Right lobe of liver (tissue), 6 donors: ENCODE measurements at regions not wholly inside any gene's neighbourhood (a gene's known extent, or its start where the extent isn't known, plus 50 kb on each side); places are given as distances from the start of the nearest gene placed in this dataset.

ENCODE experiments used
- ATAC-seq, 4 donors: fragments of 200-7000 bp; cut with Tn5 transposase; one replicate each; pipeline ENCODE4 v1.9.1; 2020; ENCODE audit warnings: mild to moderate bottlenecking in 4 of 4, moderate library complexity in 4 of 4
- DNase-seq, 3 donors: peaks; one replicate each; pipeline ENCODE4 v3.0.0-alpha.2; 2020
- H3K27ac ChIP-seq, 3 donors: fragments of 200-600 bp; one replicate each; pipeline ENCODE4 v1.8.0; 2022
- H3K27me3 ChIP-seq, 2 donors: fragments of 200-600 bp; one replicate each; pipeline ENCODE4 v1.8.0; 2022
- H3K36me3 ChIP-seq, 4 donors: fragments of 200-600 bp; sonication (generic) in 1 of 4; one replicate each; pipeline versions ENCODE4 v1.5.1 to v1.8.0; 2017 to 2022; ENCODE audit warnings: control low read depth in 1 of 4
- H3K4me1 ChIP-seq, 4 donors: fragments of 200-600 bp; sonication (generic) in 1 of 4; one replicate each; pipeline versions ENCODE4 v1.5.1 to v1.8.0; 2017 to 2022; ENCODE audit warnings: control low read depth in 1 of 4
- H3K4me3 ChIP-seq, 3 donors: fragments of 200-600 bp; one replicate each; pipeline ENCODE4 v1.8.0; 2022
- H3K9me3 ChIP-seq, 4 donors: fragments of 200-600 bp; sonication (generic) in 1 of 4; one replicate each; pipeline versions ENCODE4 v1.5.1 to v1.8.0; 2017 to 2022; ENCODE audit warnings: control low read depth in 1 of 4
- POLR2A ChIP-seq: fragments of 450-650 bp; IDR thresholded peaks from one replicate; pipeline ENCODE4 v1.6.1; 2017; ENCODE audit warnings: antibody characterized with exemption, mild to moderate bottlenecking
- WGBS: methylation state at CpG from one replicate; pipeline ENCODE4 v1.1.6; 2018; ENCODE audit warnings: low coverage, low lambda C conversion rate; ENCODE audit not compliant: insufficient coverage; ENCODE audit errors: missing lambda C conversion rate; 5-methylcytosine and 5-hydroxymethylcytosine counted together
- intact Hi-C, 2 donors: fragments of 100-400 bp; cut with DNase I; formaldehyde crosslinking; loops; one replicate each; pipeline versions ENCODE4 v1.11.2 to v1.14.1; 2022
- TF ChIP-seq, protein P1 (sequence below), 4 donors: fragments of 200-600 bp in 3 of 4; fragments of 450-650 bp in 1 of 4; IDR thresholded peaks; one replicate each; pipeline versions ENCODE4 v1.5.1 to v1.8.0; 2016 to 2022; ENCODE audit warnings: antibody characterized with exemption in 4 of 4, mild to moderate bottlenecking in 2 of 4
- donor health status: DM: no; HTN: yes; CAD: no.
- donor health status: DM: no; HTN: no; CAD: no.
- donor health status: DM: no; HTN: no; CAD: no.
- donor health status: DM: no; HTN: yes; CAD: no.
- donor health status: DM: no; HTN: yes; CAD: no.

GRCh38 chr3:59688636-59689035 is 638.8 kb upstream of the CFAP20DC start:
- Histone ChIP-seq H3K27ac (no peak overlapping the region), H3K4me3 (no peak overlapping the region), H3K9me3 (no peaks in the 10 kb centered on the region), H3K27me3 (no peaks in the 10 kb centered on the region), H3K36me3 (no peaks in the 10 kb centered on the region), H3K4me1 (no peaks in the 10 kb centered on the region)
- intact Hi-C loops: no loop called here
- DNase-seq (no peak), ATAC-seq (no peak)
- 63% methylated on average over 2 of the region's 2 CpGs for WGBS
- no peak for TF ChIP-seq POLR2A
- TF ChIP-seq, protein P1, sequence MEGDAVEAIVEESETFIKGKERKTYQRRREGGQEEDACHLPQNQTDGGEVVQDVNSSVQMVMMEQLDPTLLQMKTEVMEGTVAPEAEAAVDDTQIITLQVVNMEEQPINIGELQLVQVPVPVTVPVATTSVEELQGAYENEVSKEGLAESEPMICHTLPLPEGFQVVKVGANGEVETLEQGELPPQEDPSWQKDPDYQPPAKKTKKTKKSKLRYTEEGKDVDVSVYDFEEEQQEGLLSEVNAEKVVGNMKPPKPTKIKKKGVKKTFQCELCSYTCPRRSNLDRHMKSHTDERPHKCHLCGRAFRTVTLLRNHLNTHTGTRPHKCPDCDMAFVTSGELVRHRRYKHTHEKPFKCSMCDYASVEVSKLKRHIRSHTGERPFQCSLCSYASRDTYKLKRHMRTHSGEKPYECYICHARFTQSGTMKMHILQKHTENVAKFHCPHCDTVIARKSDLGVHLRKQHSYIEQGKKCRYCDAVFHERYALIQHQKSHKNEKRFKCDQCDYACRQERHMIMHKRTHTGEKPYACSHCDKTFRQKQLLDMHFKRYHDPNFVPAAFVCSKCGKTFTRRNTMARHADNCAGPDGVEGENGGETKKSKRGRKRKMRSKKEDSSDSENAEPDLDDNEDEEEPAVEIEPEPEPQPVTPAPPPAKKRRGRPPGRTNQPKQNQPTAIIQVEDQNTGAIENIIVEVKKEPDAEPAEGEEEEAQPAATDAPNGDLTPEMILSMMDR (IDR thresholded peaks at IDR 0.05): no peak

- Histone ChIP-seq H3K27ac (no peak overlapping the region), H3K27me3 (no peaks in the 10 kb centered on the region), H3K4me3 (no peak overlapping the region), H3K36me3 (no peaks in the 10 kb centered on the region), H3K9me3 (no peaks in the 10 kb centered on the region), H3K4me1 (no peaks in the 10 kb centered on the region)
- DNase-seq: no peak
- 81% methylated on average over 3 of the region's 3 CpGs for WGBS
- TF ChIP-seq POLR2A: no peak
- TF ChIP-seq, protein P1 (IDR thresholded peaks at IDR 0.05): no peak
- no peak for ATAC-seq
- intact Hi-C loops: no loop called here
These were observed 635.6 kb upstream of the CFAP20DC start for GRCh38 chr3:59685432-59685831.

GRCh38 chr3:59684766-59685165 is 634.9 kb upstream of the CFAP20DC start:
- no peaks in the 10 kb centered on the region for H3K4me1 ChIP-seq
- H3K36me3 ChIP-seq: no peaks in the 10 kb centered on the region
- DNase-seq: no peak
- no peak overlapping the region for H3K27ac ChIP-seq
- intact Hi-C loops: no loop called here
- TF ChIP-seq, protein P1 (IDR thresholded peaks at IDR 0.05): no peak
- no peak for TF ChIP-seq POLR2A
- no peak overlapping the region for H3K4me3 ChIP-seq
- H3K9me3 ChIP-seq: no peaks in the 10 kb centered on the region
- ATAC-seq: no peak
- H3K27me3 ChIP-seq: no peaks in the 10 kb centered on the region
- 47% methylated on average over 1 of the region's 1 CpG for WGBS

DNA sequence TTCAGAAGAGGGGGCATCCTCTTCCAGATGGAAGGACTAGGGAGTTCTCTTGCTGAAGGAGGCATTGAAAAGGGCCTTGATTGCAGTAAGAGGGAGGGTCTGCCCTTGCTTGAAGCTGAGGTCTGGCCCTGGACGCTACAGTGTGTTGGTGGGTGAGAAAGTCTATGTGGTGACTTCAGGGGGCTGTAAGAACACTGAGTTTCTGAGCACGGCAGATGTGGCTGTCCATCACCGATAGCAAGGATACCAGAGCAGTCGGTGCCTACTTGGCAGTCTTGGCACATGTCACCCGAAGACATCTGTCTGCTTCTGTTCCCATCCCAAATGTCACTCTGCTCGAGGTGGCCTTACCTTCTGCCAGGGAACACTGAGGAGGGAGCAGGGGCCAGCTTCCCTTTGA is 631.1 kb upstream of the CFAP20DC start:
- DNase-seq (no peak), ATAC-seq (no peak)
- TF ChIP-seq POLR2A: no peak
- TF ChIP-seq, protein P1 (IDR thresholded peaks at IDR 0.05): no peak
- WGBS: 67% methylated on average over 1 of the region's 6 CpGs
- Histone ChIP-seq H3K36me3 (no peaks in the 10 kb centered on the region), H3K9me3 (no peaks in the 10 kb centered on the region), H3K27ac (no peak overlapping the region), H3K4me3 (no peak overlapping the region), H3K27me3 (no peaks in the 10 kb centered on the region), H3K4me1 (no peaks in the 10 kb centered on the region)
- intact Hi-C loops: no loop called here
